ENCODE measurements at regions not wholly inside any gene's neighbourhood (a gene's known extent, or its start where the extent isn't known, plus 50 kb on each side); places are given as distances from the start of the nearest gene placed in this dataset.

DNA sequence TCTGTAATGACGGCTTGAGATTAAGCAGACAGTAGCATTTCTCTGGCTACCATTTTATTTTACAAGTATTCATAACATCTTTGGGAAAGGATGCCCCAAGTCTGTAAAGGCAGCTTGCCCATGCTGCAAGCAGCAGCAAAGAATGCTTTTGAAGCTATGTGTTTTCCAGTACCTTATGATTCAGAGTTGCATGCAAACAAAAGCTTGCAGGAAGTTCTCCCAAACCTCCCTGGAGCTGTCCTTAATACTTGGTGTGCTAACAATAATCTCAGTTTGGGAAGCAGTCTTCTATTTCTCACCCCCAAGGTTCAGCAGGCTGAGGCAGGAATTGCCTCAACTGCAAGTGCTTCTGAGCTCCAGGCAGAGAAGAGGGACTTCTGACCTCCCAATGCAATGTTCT, 60.8 kb downstream of the CCNA1 start:
- H3K9me3 Mint-ChIP-seq = no peaks in the 10 kb centered on the region
- no peaks in the 10 kb centered on the region for H3K36me3 Mint-ChIP-seq (ENCODE audit: low read depth)
- peaks cover 6% of the 10 kb centered on the region for H3K27me3 Mint-ChIP-seq
- ChIA-PET CTCF (no interaction called here), POLR2A (no interaction called here)
- DNase-seq = no peak
- no peaks in the 10 kb centered on the region for H3K4me1 Mint-ChIP-seq
- H3K4me3 Mint-ChIP-seq = no peak overlapping the region
- H3K27ac Mint-ChIP-seq = no peak overlapping the region

- H3K9me3 Mint-ChIP-seq = no peaks in the 10 kb centered on the region
- no peaks in the 10 kb centered on the region for H3K36me3 Mint-ChIP-seq (ENCODE audit: low read depth)
- CTCF ChIA-PET = no interaction called here
- peaks cover 8% of the 10 kb centered on the region for H3K27me3 Mint-ChIP-seq
- H3K27ac Mint-ChIP-seq = no peak overlapping the region
- POLR2A ChIA-PET = no interaction called here
- no peak overlapping the region for H3K4me3 Mint-ChIP-seq
- no peaks in the 10 kb centered on the region for H3K4me1 Mint-ChIP-seq
- no peak for DNase-seq
These were observed 63.1 kb downstream of the CCNA1 start for GRCh38 chr13:36495431-36495830.

DNA sequence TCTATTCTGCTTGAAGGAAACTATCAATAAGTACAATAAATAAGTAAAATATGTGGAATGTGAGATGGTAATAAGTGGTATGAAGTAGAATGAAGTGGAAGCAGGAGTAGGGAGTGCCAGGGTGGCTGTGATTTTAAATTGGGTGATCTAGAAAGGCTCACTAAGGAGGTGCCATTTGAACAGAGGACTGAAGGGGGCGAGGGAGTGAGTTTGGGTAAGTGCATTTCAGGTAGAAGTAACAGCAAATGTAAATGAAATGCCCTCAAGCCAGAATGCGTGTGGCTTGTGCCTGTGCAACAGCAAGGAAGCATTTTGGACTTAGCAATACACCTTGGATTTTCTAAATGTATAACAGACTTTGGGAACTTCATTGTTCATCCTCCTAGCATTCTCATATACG, 77.1 kb downstream of the CCNA1 start:
- no peaks in the 10 kb centered on the region for H3K4me1 Mint-ChIP-seq
- no peaks in the 10 kb centered on the region for H3K27me3 Mint-ChIP-seq
- no peak for DNase-seq
- H3K36me3 Mint-ChIP-seq (ENCODE audit: low read depth) = no peaks in the 10 kb centered on the region
- peaks cover 6% of the 10 kb centered on the region for H3K9me3 Mint-ChIP-seq
- ChIA-PET CTCF (no interaction called here), POLR2A (no interaction called here)
- H3K4me3 Mint-ChIP-seq = no peak overlapping the region
- H3K27ac Mint-ChIP-seq = no peak overlapping the region

GRCh38 chr13:36512771-36513170, 80.5 kb downstream of the CCNA1 start:
- ChIA-PET CTCF (no interaction called here), POLR2A (no interaction called here)
- Mint-ChIP-seq H3K4me3 (no peak overlapping the region), H3K36me3 (ENCODE audit: low read depth) (no peaks in the 10 kb centered on the region), H3K4me1 (no peaks in the 10 kb centered on the region), H3K27ac (no peak overlapping the region), H3K27me3 (no peaks in the 10 kb centered on the region), H3K9me3 (no peaks in the 10 kb centered on the region)
- DNase-seq = no peak

GRCh38 chr13:36513266-36513665, 81.0 kb downstream of the CCNA1 start:
- POLR2A ChIA-PET = no interaction called here

GRCh38 chr13:36515466-36515865, 83.2 kb downstream of the CCNA1 start:
- Mint-ChIP-seq H3K27me3 (no peaks in the 10 kb centered on the region), H3K4me3 (no peak overlapping the region), H3K9me3 (no peaks in the 10 kb centered on the region), H3K27ac (no peak overlapping the region), H3K4me1 (no peaks in the 10 kb centered on the region), H3K36me3 (ENCODE audit: low read depth) (no peaks in the 10 kb centered on the region)
- CTCF ChIA-PET = interaction anchor here (0.8 kb wide), 1 partner anchor 9 kb away, joined by 3 read pairs; no protein-coding TSS in a partner anchor
- DNase-seq = no peak
- POLR2A ChIA-PET = no interaction called here

More at GRCh38 chr13:36513266-36513665, 81.0 kb downstream of the CCNA1 start:
- DNase-seq = no peak
- Mint-ChIP-seq H3K4me1 (no peaks in the 10 kb centered on the region), H3K27me3 (no peaks in the 10 kb centered on the region), H3K27ac (no peak overlapping the region), H3K36me3 (ENCODE audit: low read depth) (no peaks in the 10 kb centered on the region), H3K9me3 (no peaks in the 10 kb centered on the region), H3K4me3 (no peak overlapping the region)
- CTCF ChIA-PET = no interaction called here

- no peak for DNase-seq
- POLR2A ChIA-PET = no interaction called here
- H3K4me3 Mint-ChIP-seq = no peak overlapping the region
- no peaks in the 10 kb centered on the region for H3K9me3 Mint-ChIP-seq
- no peaks in the 10 kb centered on the region for H3K4me1 Mint-ChIP-seq
- CTCF ChIA-PET = no interaction called here
- H3K27me3 Mint-ChIP-seq = peaks cover 1% of the 10 kb centered on the region
- no peak overlapping the region for H3K27ac Mint-ChIP-seq
- no peaks in the 10 kb centered on the region for H3K36me3 Mint-ChIP-seq (ENCODE audit: low read depth)
These were observed 83.9 kb downstream of the CCNA1 start for GRCh38 chr13:36516225-36516624.

DNA sequence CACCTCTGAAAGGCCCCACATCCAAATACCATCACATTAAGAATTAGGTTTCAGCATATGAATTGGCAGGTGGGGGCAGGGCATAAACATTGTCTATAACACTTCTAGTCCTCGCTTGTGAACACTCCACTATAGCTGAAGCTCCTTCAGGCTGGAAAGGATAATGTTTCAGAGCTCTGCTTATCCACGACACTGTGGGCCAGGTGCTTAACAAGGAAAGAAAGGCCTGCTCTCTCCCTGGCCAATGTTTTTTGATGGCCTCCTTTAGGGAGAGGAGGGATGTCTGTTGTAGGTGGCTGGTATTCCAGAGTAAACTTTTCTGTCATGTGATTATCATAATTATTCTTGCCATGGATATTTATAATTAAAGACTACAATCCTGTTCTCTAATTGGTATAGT, 86.4 kb downstream of the CCNA1 start:
- H3K27ac Mint-ChIP-seq = no peak overlapping the region
- no peaks in the 10 kb centered on the region for H3K4me1 Mint-ChIP-seq
- no peak overlapping the region for H3K4me3 Mint-ChIP-seq
- H3K9me3 Mint-ChIP-seq = no peaks in the 10 kb centered on the region
- H3K36me3 Mint-ChIP-seq (ENCODE audit: low read depth) = no peaks in the 10 kb centered on the region
- H3K27me3 Mint-ChIP-seq = peaks cover 1% of the 10 kb centered on the region
- CTCF ChIA-PET = no interaction called here
- no peak for DNase-seq
- POLR2A ChIA-PET = no interaction called here

GRCh38 chr13:36519432-36519831, 87.1 kb downstream of the CCNA1 start:
- ChIA-PET CTCF (no interaction called here), POLR2A (no interaction called here)
- Mint-ChIP-seq H3K27me3 (peaks cover 1% of the 10 kb centered on the region), H3K4me1 (no peaks in the 10 kb centered on the region), H3K9me3 (no peaks in the 10 kb centered on the region), H3K4me3 (no peak overlapping the region), H3K36me3 (ENCODE audit: low read depth) (no peaks in the 10 kb centered on the region), H3K27ac (no peak overlapping the region)
- no peak for DNase-seq

DNA sequence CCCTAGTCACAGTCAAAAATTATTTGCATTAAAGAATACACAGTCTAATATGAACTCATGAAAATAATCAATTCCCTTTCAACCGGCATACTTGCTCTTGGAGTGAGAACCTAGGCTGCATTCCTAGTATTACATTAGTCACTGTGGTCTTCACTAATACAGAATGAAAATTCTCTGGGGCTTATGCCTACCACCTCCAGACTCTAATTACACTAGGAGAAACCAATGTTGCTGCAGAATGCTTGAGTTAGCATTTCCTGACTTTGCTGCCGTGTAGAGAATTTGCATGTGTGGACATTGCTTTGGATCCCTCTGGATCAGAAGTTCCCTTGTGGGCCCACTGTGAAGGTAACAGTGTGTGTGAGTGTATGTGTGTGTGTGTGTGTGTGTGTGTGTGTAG, 87.8 kb downstream of the CCNA1 start:
- no peak overlapping the region for H3K4me3 Mint-ChIP-seq
- H3K27me3 Mint-ChIP-seq = peaks cover 1% of the 10 kb centered on the region
- no peak for DNase-seq
- H3K27ac Mint-ChIP-seq = no peak overlapping the region
- POLR2A ChIA-PET = no interaction called here
- CTCF ChIA-PET = no interaction called here
- no peaks in the 10 kb centered on the region for H3K36me3 Mint-ChIP-seq (ENCODE audit: low read depth)
- no peaks in the 10 kb centered on the region for H3K4me1 Mint-ChIP-seq
- H3K9me3 Mint-ChIP-seq = no peaks in the 10 kb centered on the region

DNA sequence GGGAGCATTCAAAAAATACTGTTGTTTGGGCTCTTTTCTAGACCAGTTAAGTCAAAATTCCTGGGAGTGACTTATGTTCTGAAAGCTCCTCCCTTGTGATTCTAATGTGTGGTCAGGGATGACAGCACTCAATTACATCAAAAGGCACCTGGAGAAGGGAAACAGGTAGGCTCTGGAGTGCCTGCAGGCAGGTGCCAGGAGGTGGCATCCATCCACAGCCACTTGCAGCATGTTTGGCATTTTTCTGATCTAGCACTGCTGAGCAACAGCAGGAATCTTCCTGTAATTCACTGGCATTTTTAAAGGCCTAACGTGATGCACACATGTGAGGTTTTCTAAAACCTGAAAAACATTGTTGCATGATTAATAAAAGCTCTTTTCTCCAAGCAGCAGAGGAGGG, 94.6 kb downstream of the CCNA1 start:
- H3K4me3 Mint-ChIP-seq = no peak overlapping the region
- CTCF ChIA-PET = no interaction called here
- POLR2A ChIA-PET = no interaction called here
- no peak for DNase-seq
- H3K36me3 Mint-ChIP-seq (ENCODE audit: low read depth) = no peaks in the 10 kb centered on the region
- H3K27ac Mint-ChIP-seq = no peak overlapping the region
- H3K27me3 Mint-ChIP-seq = peaks cover 4% of the 10 kb centered on the region
- no peaks in the 10 kb centered on the region for H3K4me1 Mint-ChIP-seq
- no peaks in the 10 kb centered on the region for H3K9me3 Mint-ChIP-seq

- no peaks in the 10 kb centered on the region for H3K36me3 Mint-ChIP-seq (ENCODE audit: low read depth)
- no peak overlapping the region for H3K4me3 Mint-ChIP-seq
- H3K9me3 Mint-ChIP-seq = no peaks in the 10 kb centered on the region
- H3K4me1 Mint-ChIP-seq = no peaks in the 10 kb centered on the region
- no peak overlapping the region for H3K27ac Mint-ChIP-seq
- ChIA-PET POLR2A (no interaction called here), CTCF (no interaction called here)
- H3K27me3 Mint-ChIP-seq = peaks cover 4% of the 10 kb centered on the region
- no peak for DNase-seq
These were observed 95.8 kb downstream of the CCNA1 start for GRCh38 chr13:36528105-36528504.

DNA sequence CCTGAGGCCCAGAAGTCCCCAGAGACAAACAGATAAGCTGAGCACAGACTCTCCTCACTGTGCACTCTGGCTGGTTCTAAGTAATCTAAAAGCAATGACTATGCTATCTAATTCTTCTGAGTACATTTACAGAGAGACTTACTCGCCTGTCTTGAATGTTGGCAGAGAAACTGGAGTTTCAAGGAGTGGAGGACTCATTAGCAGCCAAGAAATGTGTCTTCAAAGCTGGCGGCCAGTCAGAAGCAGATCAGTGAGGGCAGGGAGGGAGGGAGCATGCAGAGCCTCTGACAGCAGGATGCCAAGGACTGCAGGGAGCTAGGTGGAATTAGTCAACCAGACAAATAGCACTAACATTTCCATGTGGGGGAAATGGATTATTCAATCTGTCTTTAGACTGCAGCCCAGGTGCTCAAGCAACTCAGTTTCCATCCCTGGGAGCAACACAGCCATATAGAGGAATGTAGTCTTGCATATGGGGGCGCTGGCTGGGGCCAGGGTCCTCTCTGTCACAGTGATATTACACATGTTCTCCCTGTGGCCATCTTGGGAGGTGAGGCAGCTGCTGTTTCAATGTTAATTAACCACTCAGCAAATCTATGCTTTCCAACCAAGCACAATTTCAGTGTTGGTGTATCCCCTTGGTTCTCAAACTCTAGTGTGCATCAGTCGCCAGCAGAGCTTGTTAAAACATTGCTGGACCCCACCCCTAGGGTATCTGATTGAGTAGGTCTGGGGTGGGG, 97.9 kb downstream of the CCNA1 start:
- POLR2A ChIA-PET = no interaction called here
- H3K27ac Mint-ChIP-seq = no peak overlapping the region
- H3K27me3 Mint-ChIP-seq = peaks cover 3% of the 10 kb centered on the region
- no peak overlapping the region for H3K4me3 Mint-ChIP-seq
- H3K4me1 Mint-ChIP-seq = no peaks in the 10 kb centered on the region
- CTCF ChIA-PET = no interaction called here
- DNase-seq = no peak
- no peaks in the 10 kb centered on the region for H3K36me3 Mint-ChIP-seq (ENCODE audit: low read depth)
- H3K9me3 Mint-ChIP-seq = no peaks in the 10 kb centered on the region

DNA sequence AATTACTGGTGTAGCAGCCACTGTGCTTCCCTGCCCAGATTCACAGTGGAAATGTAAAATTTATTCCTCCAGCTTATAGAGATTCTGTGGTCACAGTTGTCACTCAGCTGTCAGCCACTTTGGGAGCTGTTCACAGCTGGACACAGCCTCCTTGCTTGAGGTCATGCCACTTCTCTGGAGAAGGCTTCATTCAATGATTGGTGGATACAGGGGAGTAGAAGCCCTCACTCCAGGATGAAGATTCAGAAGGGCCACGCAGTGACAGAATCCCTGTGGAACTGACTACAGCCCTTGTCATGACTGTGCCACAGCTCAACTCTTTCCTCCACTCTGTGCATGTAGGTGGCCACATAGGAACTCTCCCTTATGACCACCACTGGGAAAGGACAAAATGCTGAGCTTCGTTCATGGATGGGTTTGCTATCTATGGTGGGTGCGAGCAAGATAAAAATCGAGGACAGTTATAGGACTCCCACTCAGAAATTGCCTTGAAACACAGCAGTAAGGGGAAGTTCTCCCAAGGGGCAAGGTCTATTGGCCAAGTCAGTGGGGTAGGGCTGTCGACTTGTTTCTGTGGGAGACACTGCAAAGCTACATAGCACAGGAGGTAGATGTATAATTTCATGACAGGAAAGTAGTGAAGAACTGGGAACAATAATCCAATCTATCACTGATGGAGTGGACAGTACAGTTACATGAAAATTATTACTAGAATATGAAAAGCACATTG, 98.7 kb downstream of the CCNA1 start:
- ChIA-PET POLR2A (no interaction called here), CTCF (no interaction called here)
- no peaks in the 10 kb centered on the region for H3K27me3 Mint-ChIP-seq
- H3K36me3 Mint-ChIP-seq (ENCODE audit: low read depth) = no peaks in the 10 kb centered on the region
- no peaks in the 10 kb centered on the region for H3K9me3 Mint-ChIP-seq
- DNase-seq = no peak
- H3K4me3 Mint-ChIP-seq = no peak overlapping the region
- H3K4me1 Mint-ChIP-seq = no peaks in the 10 kb centered on the region
- no peak overlapping the region for H3K27ac Mint-ChIP-seq

All from activated CD4-positive, alpha-beta T cell treated with anti-CD3 and anti-CD28 coated beads, Interleukin-2, amount 10 ng/mL, durations not matched to agents 7 days and 5 days (primary cell).